LNCAP (cell line): ENCODE measurements at regions not wholly inside any gene's neighbourhood (a gene's known extent, or its start where the extent isn't known, plus 50 kb on each side); places are given as distances from the start of the nearest gene placed in this dataset.

Experiments used
- CTCF ChIP-seq: fragments of 450-650 bp; IDR thresholded peaks from 2 replicates; pipeline ENCODE4 v1.5.1; 2017; ENCODE audit warnings: mild to moderate bottlenecking

- no peak for TF ChIP-seq CTCF
Measured at GRCh38 chrX:18102006-18102405, 118.7 kb downstream of the BEND2 start.

GRCh38 chrX:18101087-18101486 is 119.6 kb downstream of the BEND2 start:
- TF ChIP-seq CTCF: no peak

- no peak for TF ChIP-seq CTCF
Measured at GRCh38 chrX:18099745-18100144, 120.9 kb downstream of the BEND2 start.

- no peak for TF ChIP-seq CTCF
Measured at GRCh38 chrX:18098763-18099162, 121.9 kb downstream of the BEND2 start.

- TF ChIP-seq CTCF: no peak
Measured at GRCh38 chrX:18076434-18076833, 144.3 kb downstream of the BEND2 start.

- TF ChIP-seq CTCF: no peak
Measured at GRCh38 chrX:18075603-18076002, 145.1 kb downstream of the BEND2 start.

GRCh38 chrX:18065956-18066355 is 154.7 kb downstream of the BEND2 start:
- TF ChIP-seq CTCF: no peak

- TF ChIP-seq CTCF: no peak
Measured at GRCh38 chrX:18051690-18052089, 169.0 kb downstream of the BEND2 start.
